NCI-H524 (cell line): ENCODE measurements at regions not wholly inside any gene's neighbourhood (a gene's known extent, or its start where the extent isn't known, plus 50 kb on each side); places are given as distances from the start of the nearest gene placed in this dataset.

Experiments used
- DNase-seq, 2 experiments: peaks; one replicate each; lab custom pipeline; 2025; lab: John Stamatoyannopoulos, UW

DNA sequence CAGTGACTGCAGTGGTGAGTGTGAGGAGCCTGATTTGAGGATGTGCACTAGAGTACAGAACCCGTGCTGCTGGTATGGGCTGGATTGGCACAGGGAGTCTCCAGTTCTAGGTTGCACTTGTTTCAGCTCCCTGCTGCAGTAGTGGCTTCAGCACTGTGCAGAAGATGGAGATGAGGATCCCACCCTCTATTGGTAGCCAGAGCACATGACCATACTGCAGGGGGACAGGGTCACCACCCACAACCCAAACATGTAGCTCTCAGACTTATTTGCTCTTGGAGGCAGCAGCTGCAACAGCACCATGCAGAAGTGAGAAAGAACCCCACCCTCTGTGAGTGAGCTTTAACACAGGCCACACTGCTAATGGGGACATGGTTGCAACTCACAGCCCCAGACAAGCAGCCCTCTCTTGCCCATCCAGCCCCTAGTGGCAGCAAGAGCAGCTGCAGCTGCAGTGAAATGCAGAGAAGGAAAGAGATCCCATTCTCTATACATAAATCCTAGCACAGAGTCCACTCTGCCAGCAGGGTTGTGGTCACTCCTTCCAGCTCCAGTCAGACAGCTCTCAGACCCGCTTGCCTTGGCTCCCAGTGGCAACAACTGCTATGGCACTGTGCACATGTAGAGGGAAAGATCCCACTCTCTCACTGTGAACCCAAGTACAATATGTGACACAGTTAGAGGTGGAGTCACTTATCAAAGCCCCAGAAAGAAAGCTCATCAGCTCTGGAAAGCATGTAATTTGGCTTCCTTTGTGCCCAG lies 51.4 kb upstream of the SCIN start:
- DNase-seq: no peak

DNA sequence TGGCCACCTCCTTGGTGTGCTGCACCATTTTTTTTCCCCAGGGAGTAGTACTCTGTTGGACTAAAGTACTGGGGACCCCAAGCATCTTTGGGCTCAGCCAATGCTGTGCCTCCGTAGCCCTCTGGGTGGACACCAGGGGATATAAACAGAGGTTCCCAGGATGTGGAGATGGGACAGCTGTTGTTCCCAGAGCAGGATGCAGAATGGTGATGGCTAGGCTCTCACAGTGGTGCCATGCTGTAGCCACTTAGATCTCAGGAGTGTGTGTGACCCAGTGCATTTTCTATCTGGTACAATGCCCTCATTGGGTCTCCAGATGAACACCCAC lies 50.9 kb upstream of the SCIN start:
- no peak for DNase-seq
